HG02973 (cell line): ENCODE measurements at regions not wholly inside any gene's neighbourhood (a gene's known extent, or its start where the extent isn't known, plus 50 kb on each side); places are given as distances from the start of the nearest gene placed in this dataset.

Experiments used
- ATAC-seq: cut with Tn5 transposase; IDR thresholded peaks from one replicate; pipeline ENCODE4 v1.9.1; 2021; ENCODE audit warnings: moderate library complexity; ENCODE audit not compliant: unreplicated experiment

- ATAC-seq = no peak
Observed at GRCh38 chr9:88233091-88233490, 94.8 kb upstream of the SPATA31C2 start.

DNA sequence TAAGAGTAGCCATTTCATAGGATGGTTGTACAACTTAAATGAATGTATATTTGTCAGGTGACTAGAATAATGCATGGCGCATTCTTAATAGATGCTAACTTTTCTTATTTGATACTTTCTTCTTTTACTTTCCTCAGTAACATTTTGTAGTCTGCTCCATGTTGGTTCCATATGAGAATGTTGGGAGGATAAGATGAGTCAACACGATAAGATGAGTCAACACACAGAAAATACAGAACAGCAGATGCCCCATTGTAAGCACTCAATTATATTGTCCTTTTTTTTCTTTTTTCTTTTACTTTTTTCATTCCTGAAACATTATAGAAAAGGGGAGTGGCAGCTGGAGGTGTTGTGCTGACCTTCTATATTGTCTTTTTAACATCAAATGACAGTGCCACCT lies 92.3 kb upstream of the SPATA31C2 start:
- ATAC-seq = no peak

GRCh38 chr9:88229434-88229833 lies 91.2 kb upstream of the SPATA31C2 start:
- no peak for ATAC-seq

DNA sequence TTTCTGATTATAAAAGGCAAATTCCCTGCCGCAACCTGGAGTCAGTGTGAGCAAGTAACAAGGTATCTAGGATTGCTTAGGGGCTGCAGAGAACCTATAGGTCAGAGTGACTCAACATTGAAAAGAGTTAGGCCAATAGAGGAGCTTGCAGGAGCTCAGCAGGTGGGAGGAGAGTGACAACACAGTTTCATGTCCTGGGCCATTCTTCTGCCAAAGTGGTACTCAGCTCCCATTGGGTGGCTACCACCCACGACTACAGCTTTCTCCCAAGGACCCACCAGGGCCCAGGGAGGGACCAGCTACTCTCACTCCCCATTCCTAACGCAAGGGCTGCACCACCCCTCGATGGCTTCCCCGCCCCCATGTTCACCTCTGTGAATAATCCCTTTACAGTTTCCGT lies 86.7 kb upstream of the SPATA31C2 start:
- ATAC-seq = no peak

- no peak for ATAC-seq
Observed at GRCh38 chr9:88221105-88221504, 82.8 kb upstream of the SPATA31C2 start.

- no peak for ATAC-seq
Observed at GRCh38 chr9:88220652-88221051, 82.4 kb upstream of the SPATA31C2 start.

- ATAC-seq = no peak
Observed at GRCh38 chr9:88219601-88220000, 81.3 kb upstream of the SPATA31C2 start.

GRCh38 chr9:88218726-88219125 lies 80.5 kb upstream of the SPATA31C2 start:
- no peak for ATAC-seq

DNA sequence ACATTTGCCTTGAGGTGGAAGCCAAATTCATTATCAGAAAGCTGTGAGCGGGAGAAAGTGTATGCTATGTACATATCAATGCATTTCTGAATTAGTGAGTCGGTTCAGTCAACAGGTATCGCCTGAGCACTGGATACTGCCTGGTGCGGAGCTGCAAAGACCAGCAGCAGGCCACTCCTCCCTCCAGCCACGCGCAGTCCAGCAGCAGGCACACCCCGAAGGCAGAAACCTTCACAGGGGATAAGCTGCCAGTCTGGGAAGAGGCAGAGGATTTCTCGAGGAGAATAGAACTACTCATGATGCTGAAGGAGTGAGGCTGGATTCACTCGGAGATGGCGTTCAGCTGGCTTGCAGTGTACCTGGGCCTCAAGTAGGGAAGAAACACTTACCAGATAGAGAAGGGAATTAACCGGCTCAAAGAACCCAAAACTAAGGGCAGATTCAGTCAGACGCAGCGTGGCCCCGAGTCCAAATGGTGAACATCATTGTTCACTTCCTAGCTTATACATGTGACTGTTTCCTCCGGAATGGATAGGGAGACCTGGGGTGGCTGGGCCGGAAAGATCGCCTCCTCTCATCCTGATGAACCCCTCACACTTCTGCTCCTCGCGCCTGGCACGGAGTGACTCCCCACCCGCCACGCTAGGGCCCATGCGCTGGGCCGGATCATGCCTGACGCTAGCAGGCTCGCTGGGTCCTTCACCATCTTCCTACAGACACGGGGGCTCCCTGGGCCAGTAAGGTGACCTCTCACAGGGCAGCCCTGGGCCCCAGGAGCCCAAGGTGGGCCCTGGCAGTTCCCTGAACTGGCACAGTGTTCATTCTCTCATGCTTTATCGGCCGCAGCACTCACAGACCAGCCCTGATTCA lies 78.1 kb upstream of the SPATA31C2 start:
- ATAC-seq = no peak

GRCh38 chr9:88215196-88216125 lies 77.2 kb upstream of the SPATA31C2 start:
- ATAC-seq = no peak

- ATAC-seq = no peak
Observed at GRCh38 chr9:88202321-88202720, 64.0 kb upstream of the SPATA31C2 start.

- ATAC-seq = no peak
Observed at GRCh38 chr9:88198341-88198807, 60.1 kb upstream of the SPATA31C2 start.

- no peak for ATAC-seq
Observed at GRCh38 chr9:88197781-88198340, 59.6 kb upstream of the SPATA31C2 start.

GRCh38 chr9:88197016-88197415 lies 58.7 kb upstream of the SPATA31C2 start:
- no peak for ATAC-seq

GRCh38 chr9:88196142-88196790 lies 58.0 kb upstream of the SPATA31C2 start:
- no peak for ATAC-seq

GRCh38 chr9:88193766-88194165 lies 55.5 kb upstream of the SPATA31C2 start:
- ATAC-seq = no peak

DNA sequence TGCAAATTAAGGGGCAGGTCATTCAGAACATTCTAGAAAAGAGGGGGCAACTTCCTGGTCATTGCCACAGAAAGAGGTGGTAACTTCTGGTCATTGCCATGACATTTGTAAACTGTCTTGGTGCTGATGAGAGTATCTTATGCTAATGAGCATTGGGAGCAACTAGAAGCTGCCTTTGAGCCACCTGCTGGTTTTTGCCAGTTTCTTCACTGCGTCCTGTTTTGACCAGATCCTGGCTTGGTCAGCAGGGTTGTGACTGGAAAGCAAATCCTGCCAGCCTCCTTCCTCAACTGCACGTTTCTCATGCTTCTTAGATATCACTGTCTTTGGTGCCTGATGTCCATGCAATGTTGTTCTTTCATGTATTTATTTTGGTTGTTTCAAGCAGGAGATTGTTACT lies 53.2 kb upstream of the SPATA31C2 start:
- ATAC-seq = no peak

GRCh38 chr9:88189371-88189770 lies 51.1 kb upstream of the SPATA31C2 start:
- ATAC-seq = no peak
